ENCODE measurements at regions not wholly inside any gene's neighbourhood (a gene's known extent, or its start where the extent isn't known, plus 50 kb on each side); places are given as distances from the start of the nearest gene placed in this dataset.

GRCh38 chr3:40618158-40618557, 93.4 kb downstream of the ZNF621 start:
- intact Hi-C loops (cut with DNase I; ENCODE audit: low total_unique reads), result no loop called here
- peaks cover 0 to 7% (median 0%) of the 10 kb centered on the region in 3 donors for H3K9me3 ChIP-seq
- H3K4me3 ChIP-seq, result no peak overlapping the region
- peaks cover 0 to 6% of the 10 kb centered on the region in 2 donors for H3K27me3 ChIP-seq
- no peak for DNase-seq
- H3K36me3 ChIP-seq, result no peaks in the 10 kb centered on the region
- no peak overlapping the region for H3K27ac ChIP-seq
- TF ChIP-seq CTCF (IDR thresholded peaks at IDR 0.05), result no peak
- peaks cover 0 to 6% (median 3%) of the 10 kb centered on the region in 4 donors for H3K4me1 ChIP-seq

GRCh38 chr3:40620151-40620550, 95.4 kb downstream of the ZNF621 start:
- intact Hi-C loops (cut with DNase I; ENCODE audit: low total_unique reads), result no loop called here
- DNase-seq, result no peak
- H3K4me3 ChIP-seq, result no peak overlapping the region
- no peak for TF ChIP-seq CTCF (IDR thresholded peaks at IDR 0.05)
- H3K9me3 ChIP-seq, result peaks cover 0 to 18% (median 0%) of the 10 kb centered on the region in 3 donors
- peaks cover 0 to 6% of the 10 kb centered on the region in 2 donors for H3K27me3 ChIP-seq
- H3K36me3 ChIP-seq, result no peaks in the 10 kb centered on the region
- peaks cover 0 to 6% (median 2%) of the 10 kb centered on the region in 4 donors for H3K4me1 ChIP-seq
- no peak overlapping the region for H3K27ac ChIP-seq

- intact Hi-C loops (cut with DNase I; ENCODE audit: low total_unique reads), result no loop called here
- H3K36me3 ChIP-seq, result no peaks in the 10 kb centered on the region
- no peak overlapping the region for H3K27ac ChIP-seq
- no peak for DNase-seq
- no peak overlapping the region for H3K4me3 ChIP-seq
- no peaks in the 10 kb centered on the region for H3K4me1 ChIP-seq
- no peak for TF ChIP-seq CTCF (IDR thresholded peaks at IDR 0.05)
- peaks cover 0 to 6% of the 10 kb centered on the region in 2 donors for H3K27me3 ChIP-seq
- H3K9me3 ChIP-seq, result peaks cover 0 to 18% (median 0%) of the 10 kb centered on the region in 3 donors
Observed at GRCh38 chr3:40621252-40621651, 96.5 kb downstream of the ZNF621 start.

GRCh38 chr3:40623567-40623966, 98.8 kb downstream of the ZNF621 start:
- Histone ChIP-seq H3K4me3 (no peak overlapping the region), H3K27me3 (no peaks in the 10 kb centered on the region), H3K36me3 (no peaks in the 10 kb centered on the region), H3K27ac (no peak overlapping the region), H3K9me3 (peaks cover 0 to 18% (median 0%) of the 10 kb centered on the region in 3 donors), H3K4me1 (no peaks in the 10 kb centered on the region)
- no peak for TF ChIP-seq CTCF (IDR thresholded peaks at IDR 0.05)
- DNase-seq, result no peak
- intact Hi-C loops (cut with DNase I; ENCODE audit: low total_unique reads), result no loop called here

- Histone ChIP-seq H3K4me3 (no peak overlapping the region), H3K27ac (no peak overlapping the region), H3K36me3 (no peaks in the 10 kb centered on the region), H3K27me3 (no peaks in the 10 kb centered on the region), H3K9me3 (peaks cover 0 to 21% (median 0%) of the 10 kb centered on the region in 3 donors), H3K4me1 (no peaks in the 10 kb centered on the region)
- no peak for DNase-seq
- intact Hi-C loops (cut with DNase I; ENCODE audit: low total_unique reads), result no loop called here
- TF ChIP-seq CTCF (IDR thresholded peaks at IDR 0.05), result no peak
Observed at GRCh38 chr3:40624189-40624769, 99.5 kb downstream of the ZNF621 start.

- no peaks in the 10 kb centered on the region for H3K27me3 ChIP-seq
- no peak for TF ChIP-seq CTCF (IDR thresholded peaks at IDR 0.05)
- H3K27ac ChIP-seq, result no peak overlapping the region
- H3K36me3 ChIP-seq, result no peaks in the 10 kb centered on the region
- H3K4me3 ChIP-seq, result no peak overlapping the region
- no peaks in the 10 kb centered on the region for H3K4me1 ChIP-seq
- intact Hi-C loops (cut with DNase I; ENCODE audit: low total_unique reads), result no loop called here
- DNase-seq, result no peak
- H3K9me3 ChIP-seq, result peaks cover 0 to 24% (median 0%) of the 10 kb centered on the region in 3 donors
Observed at GRCh38 chr3:40627095-40627494, 102.3 kb downstream of the ZNF621 start.
